ENCODE measurements at regions not wholly inside any gene's neighbourhood (a gene's known extent, or its start where the extent isn't known, plus 50 kb on each side); places are given as distances from the start of the nearest gene placed in this dataset.

- TF ChIP-seq SIN3A (IDR thresholded peaks at IDR 0.05; ENCODE audit: borderline replicate concordance, insufficient read depth, low read length) (no peak), FOXP2 (optimal IDR thresholded peaks at IDR 0.05; ENCODE audit: borderline replicate concordance, extremely low read depth, extremely low read length, insufficient read depth) (no peak), REST (IDR thresholded peaks at IDR 0.05; ENCODE audit: insufficient read depth in 1 of 2, low read depth in 2 of 2, low read length in 2 of 2) (no peak), POLR2AphosphoS5 (IDR thresholded peaks at IDR 0.05; ENCODE audit: low read depth, low read length) (no peak), TAF1 (IDR thresholded peaks at IDR 0.05; ENCODE audit: borderline replicate concordance, insufficient read depth, low read length) (no peak)
Measured at GRCh38 chr5:124207118-124207517, 539.3 kb downstream of the ZNF608 start.

GRCh38 chr5:124206540-124206939 is 539.9 kb downstream of the ZNF608 start:
- TF ChIP-seq FOXP2 (optimal IDR thresholded peaks at IDR 0.05; ENCODE audit: borderline replicate concordance, extremely low read depth, extremely low read length, insufficient read depth), result no peak
- TF ChIP-seq TAF1 (IDR thresholded peaks at IDR 0.05; ENCODE audit: borderline replicate concordance, insufficient read depth, low read length), result no peak
- no peak for TF ChIP-seq REST (IDR thresholded peaks at IDR 0.05; ENCODE audit: insufficient read depth in 1 of 2, low read depth in 2 of 2, low read length in 2 of 2)
- no peak for TF ChIP-seq POLR2AphosphoS5 (IDR thresholded peaks at IDR 0.05; ENCODE audit: low read depth, low read length)
- no peak for TF ChIP-seq SIN3A (IDR thresholded peaks at IDR 0.05; ENCODE audit: borderline replicate concordance, insufficient read depth, low read length)

GRCh38 chr5:124203303-124203702 is 543.1 kb downstream of the ZNF608 start:
- TF ChIP-seq POLR2AphosphoS5 (IDR thresholded peaks at IDR 0.05; ENCODE audit: low read depth, low read length) (no peak), TAF1 (IDR thresholded peaks at IDR 0.05; ENCODE audit: borderline replicate concordance, insufficient read depth, low read length) (no peak), FOXP2 (optimal IDR thresholded peaks at IDR 0.05; ENCODE audit: borderline replicate concordance, extremely low read depth, extremely low read length, insufficient read depth) (no peak), REST (IDR thresholded peaks at IDR 0.05; ENCODE audit: insufficient read depth in 1 of 2, low read depth in 2 of 2, low read length in 2 of 2) (no peak), SIN3A (IDR thresholded peaks at IDR 0.05; ENCODE audit: borderline replicate concordance, insufficient read depth, low read length) (no peak)

GRCh38 chr5:124200381-124200780 is 546.1 kb downstream of the ZNF608 start:
- TF ChIP-seq SIN3A (IDR thresholded peaks at IDR 0.05; ENCODE audit: borderline replicate concordance, insufficient read depth, low read length), result no peak
- no peak for TF ChIP-seq FOXP2 (optimal IDR thresholded peaks at IDR 0.05; ENCODE audit: borderline replicate concordance, extremely low read depth, extremely low read length, insufficient read depth)
- TF ChIP-seq POLR2AphosphoS5 (IDR thresholded peaks at IDR 0.05; ENCODE audit: low read depth, low read length), result no peak
- TF ChIP-seq TAF1 (IDR thresholded peaks at IDR 0.05; ENCODE audit: borderline replicate concordance, insufficient read depth, low read length), result no peak
- TF ChIP-seq REST (IDR thresholded peaks at IDR 0.05; ENCODE audit: insufficient read depth in 1 of 2, low read depth in 2 of 2, low read length in 2 of 2), result no peak

GRCh38 chr5:124199893-124200292 is 546.5 kb downstream of the ZNF608 start:
- TF ChIP-seq REST (IDR thresholded peaks at IDR 0.05; ENCODE audit: insufficient read depth in 1 of 2, low read depth in 2 of 2, low read length in 2 of 2), result no peak
- no peak for TF ChIP-seq FOXP2 (optimal IDR thresholded peaks at IDR 0.05; ENCODE audit: borderline replicate concordance, extremely low read depth, extremely low read length, insufficient read depth)
- TF ChIP-seq SIN3A (IDR thresholded peaks at IDR 0.05; ENCODE audit: borderline replicate concordance, insufficient read depth, low read length), result no peak
